AG08396 (cell line): ENCODE measurements at regions not wholly inside any gene's neighbourhood (a gene's known extent, or its start where the extent isn't known, plus 50 kb on each side); places are given as distances from the start of the nearest gene placed in this dataset.
"Not testable (repeated sequence)": the region's sequence is repeated elsewhere in the genome, so short reads cannot be mapped to it uniquely, and the experiment has no call there.

Experiments used
- DNase-seq: peaks from one replicate; pipeline ENCODE4 v3.0.0; 2012; ENCODE audit warnings: low spot score, mixed read lengths

DNA sequence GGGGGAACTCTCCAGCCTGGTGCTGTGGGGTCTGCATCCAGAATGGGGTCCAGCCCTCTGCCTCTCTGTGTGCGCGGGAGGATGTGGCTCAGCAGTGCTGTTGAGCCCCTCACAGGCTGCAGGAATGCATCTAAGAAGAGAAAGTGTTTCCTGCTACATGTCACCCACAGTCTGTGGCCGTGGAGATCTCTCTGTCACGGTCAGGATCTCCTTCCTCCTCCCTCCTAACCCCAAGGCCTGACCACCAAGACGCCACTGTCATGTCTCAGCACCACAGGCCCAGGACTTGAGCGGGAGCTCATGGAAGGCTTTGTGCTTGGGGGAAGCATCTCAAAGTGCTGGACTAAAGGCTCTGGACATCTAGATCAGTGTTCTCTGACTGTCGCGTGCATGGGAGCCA is 90.1 kb downstream of the SREK1 start:
- DNase-seq = no peak

- no peak for DNase-seq
These were observed 94.3 kb downstream of the SREK1 start for GRCh38 chr5:66238435-66238834.

DNA sequence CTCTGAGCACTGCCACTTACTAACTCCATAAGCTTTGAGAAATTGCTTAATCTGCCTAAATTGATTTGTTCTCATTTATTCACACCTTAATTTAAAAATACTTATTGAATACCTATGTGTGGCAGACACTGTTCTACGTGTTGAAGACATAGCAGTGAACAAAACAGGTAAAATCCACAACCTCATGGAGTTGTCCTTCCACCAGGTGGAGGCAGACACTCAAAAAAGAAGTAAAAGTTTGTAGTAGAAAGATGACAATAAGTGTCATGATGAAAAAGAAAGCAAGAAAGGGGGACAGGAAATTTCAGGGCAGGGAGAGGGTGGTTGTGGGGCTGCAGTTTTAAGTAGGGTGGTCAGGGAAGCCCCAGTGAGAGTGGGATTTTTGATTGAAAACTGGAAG is 94.9 kb downstream of the SREK1 start:
- DNase-seq = no peak

DNA sequence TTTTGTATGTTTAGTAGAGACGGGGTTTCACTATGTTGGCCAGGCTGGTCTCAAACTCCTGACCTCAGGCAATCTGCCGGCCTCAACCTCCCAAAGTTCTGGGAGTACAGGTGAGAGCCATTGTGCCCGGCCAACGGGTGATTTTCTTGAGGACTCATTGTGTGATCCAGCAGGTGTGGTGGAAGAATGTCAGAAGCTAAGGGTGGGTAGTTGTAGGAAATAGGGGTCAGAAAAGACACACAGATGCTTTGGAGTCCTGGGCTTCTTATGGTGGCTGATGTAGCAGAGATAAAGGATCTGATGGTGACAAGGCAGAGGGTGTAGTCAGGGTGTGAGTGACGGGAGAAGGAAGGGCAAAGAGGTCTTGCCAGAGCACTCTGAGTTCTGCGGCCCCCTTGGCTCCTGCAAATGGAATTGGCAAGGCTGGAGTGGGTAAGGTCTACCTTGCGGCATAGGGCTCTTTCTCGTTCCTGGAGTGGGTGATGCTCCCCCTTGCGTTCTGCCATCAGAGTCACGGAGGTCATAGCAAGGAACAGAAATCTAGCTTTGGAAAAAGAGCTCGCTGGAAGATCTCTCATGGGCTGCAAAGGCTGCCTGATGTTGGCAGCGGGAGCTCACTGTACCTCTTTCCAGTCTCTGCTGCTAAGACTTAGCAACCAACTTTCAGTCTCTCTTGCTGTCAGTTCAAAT is 97.2 kb downstream of the SREK1 start:
- no peak for DNase-seq

- no peak for DNase-seq
These were observed 98.1 kb downstream of the SREK1 start for GRCh38 chr5:66242050-66242715.

GRCh38 chr5:66246608-66247007 is 102.5 kb downstream of the SREK1 start:
- peak; percentile 24 for DNase-seq

GRCh38 chr5:66247176-66247960 is 103.3 kb downstream of the SREK1 start:
- DNase-seq = peak; percentile 65

GRCh38 chr5:66248874-66249273 is 104.8 kb downstream of the SREK1 start:
- no peak for DNase-seq

GRCh38 chr5:66249920-66250319 is 105.8 kb downstream of the SREK1 start:
- DNase-seq = no peak

DNA sequence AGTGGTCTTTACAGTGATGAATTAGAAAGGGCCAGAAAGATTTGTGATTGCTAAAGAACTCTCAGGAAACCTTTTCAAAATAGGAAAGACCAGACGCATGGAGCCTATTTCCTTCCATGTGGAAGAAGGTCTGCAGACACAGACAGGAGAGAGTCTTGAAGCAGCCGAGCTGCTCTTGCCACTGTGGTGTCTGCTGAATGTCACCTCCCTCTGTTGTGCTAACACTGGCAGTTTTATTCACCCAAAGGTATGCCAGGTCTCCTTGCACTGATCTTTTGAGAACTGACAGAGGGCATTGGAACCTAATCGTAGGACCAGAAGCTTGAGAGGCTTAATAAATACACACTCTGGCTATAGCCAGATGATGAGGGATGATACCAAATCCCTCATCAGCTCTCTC is 108.7 kb downstream of the SREK1 start:
- DNase-seq = no peak

DNA sequence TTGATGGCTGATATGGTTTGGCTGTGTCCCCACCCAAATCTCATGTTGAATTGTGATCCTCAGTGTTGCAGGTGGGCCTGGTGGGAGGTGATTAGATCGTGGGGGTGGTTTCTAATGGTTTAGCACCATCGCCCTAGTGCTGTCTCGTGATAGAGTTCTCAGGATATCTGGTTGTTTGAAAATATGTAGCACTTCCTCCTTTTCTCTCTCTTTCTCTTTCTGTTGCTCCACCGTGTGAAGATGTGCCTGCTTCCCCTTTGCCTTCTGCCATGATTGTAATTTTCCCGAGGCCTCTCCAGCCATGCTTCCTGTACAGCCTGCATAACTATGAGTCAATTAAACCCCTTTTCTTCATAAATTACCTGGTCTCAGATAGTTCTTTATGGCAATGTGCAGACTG is 111.6 kb downstream of the SREK1 start:
- no peak for DNase-seq

DNA sequence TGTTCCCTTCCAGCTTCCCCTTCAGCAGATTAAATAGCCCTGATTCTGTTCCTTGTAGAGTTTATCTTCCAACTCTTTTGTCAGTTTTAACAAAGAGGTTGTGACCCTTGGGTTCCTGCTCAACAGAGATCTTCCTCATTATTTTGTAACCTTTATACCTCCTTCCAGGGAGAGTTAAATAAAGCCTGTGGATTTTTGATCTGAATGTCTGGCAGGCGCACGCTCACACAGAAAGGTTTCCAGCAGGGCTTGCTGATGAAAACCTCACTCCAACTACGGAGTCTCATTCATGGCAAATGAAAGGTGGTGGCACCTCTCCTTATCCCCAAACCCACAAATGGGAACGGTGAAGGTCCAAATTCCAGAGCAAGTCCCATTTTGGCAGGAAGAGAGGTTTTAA is 129.0 kb downstream of the SREK1 start:
- DNase-seq = no peak

DNA sequence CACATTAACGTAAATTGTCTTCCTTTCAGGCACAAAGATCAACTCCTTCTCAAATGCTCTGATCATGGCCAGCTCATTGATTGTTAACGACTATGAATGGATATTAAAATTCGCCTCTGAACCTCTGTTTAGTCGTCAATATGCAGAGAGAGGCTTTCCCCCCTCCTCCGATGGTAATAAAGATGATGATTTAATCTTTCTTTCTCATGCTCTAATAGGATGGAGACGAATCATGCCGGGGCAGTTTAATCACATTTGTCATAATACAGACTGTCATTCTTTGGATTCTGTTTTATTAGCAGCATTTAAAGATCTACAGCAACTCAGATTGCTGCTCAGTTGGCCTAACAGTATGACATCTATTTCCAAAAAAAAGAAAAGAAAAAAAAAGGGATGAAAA is 132.9 kb downstream of the SREK1 start:
- DNase-seq = no peak

GRCh38 chr5:66277981-66278380 is 133.9 kb downstream of the SREK1 start:
- DNase-seq = no peak

GRCh38 chr5:66281294-66281693 is 137.2 kb downstream of the SREK1 start:
- DNase-seq = no peak

DNA sequence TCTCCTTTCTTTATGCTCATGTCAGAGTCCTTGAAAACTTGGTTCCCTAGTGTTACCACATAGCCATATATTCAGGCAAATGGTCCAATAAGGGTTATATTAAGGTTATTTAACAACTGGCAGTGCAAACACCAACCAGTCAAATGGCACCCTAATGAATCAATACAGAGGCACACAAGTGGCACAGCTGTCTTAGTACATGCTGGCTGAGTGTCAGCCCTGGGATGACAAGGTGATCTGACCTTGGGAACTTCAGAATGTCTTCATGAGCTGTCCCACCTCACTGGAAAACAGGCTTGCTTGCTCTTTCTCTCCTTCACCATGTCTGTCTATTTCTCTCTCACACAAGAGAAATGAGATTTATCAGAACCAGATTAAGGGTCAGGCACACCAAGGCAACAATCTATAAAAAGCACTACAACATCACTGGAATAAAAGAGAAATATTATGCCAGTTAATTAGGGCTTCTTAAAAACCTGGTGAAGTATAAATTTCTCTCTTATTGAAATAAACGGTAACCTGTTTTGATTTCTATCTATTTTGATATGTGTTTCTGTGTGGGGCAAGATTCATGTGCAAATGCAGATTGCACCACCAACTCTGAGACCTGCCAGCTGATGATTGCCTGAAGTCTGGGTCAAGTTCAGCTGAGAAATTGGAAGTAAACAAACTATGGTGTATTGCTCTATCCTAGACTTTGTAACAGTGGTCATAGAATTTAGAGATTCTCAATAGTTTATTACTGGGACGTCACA is 140.7 kb downstream of the SREK1 start:
- DNase-seq = no peak

- no peak for DNase-seq
These were observed 141.3 kb downstream of the SREK1 start for GRCh38 chr5:66285343-66285922.

DNA sequence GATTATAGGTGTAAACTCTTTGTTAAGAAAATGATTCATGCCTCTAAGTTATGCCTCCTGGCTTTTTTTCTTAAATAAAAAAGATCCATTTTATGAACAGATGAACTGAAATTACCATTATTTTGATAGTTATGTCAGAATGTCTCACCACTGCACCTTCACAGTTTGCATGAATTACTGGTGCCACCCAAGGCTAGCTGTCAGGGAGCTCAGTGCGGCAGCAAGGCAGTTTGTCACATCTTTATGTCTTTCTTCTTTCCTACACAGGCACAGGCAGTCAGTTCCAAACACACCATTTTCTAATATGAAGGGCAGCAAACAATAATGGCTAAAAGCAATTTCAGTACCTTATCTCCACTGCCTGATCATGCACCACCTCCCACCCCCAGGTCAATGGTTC is 147.7 kb downstream of the SREK1 start:
- DNase-seq = no peak

- DNase-seq = not testable (repeated sequence)
These were observed 149.8 kb downstream of the SREK1 start for GRCh38 chr5:66293851-66294250.

DNA sequence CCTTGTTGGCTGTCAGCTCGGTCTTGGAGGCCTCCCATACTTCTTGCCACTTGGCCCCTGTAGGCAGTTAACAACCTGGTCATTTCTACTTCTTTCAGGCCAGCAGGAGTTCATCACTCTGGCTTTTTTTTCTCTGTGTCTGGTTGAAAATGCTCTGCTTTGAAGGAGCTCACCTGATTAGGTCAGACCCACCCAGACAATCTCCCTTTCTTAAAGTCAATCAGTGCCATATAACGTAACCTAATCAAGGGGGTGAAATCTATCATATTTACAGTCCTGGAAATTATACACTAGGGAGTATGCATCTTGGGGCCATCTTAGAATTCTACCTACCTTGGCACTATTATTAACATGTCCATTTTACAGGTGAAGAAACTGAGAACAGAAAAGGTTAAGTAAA is 155.4 kb downstream of the SREK1 start:
- no peak for DNase-seq

DNA sequence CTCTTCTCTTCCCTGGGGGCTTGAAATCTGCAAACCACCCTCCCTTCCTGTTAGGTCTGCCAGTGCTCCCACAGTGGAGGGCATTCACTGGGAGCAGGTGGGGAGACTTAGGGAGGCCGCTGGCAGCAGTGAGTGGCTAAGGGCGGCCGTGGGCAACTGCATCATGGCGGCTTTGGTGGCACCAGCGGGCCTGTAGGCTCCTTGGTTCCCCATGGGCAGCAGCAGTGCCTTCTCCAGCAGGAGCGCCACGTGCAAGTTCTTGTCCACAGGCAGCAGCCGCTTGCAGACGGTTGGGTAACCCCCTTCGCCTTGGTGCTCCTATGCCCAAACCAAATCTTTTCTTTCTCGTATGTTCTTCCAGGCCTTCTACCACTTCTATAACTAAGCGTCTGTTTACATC is 158.2 kb downstream of the SREK1 start:
- no peak for DNase-seq
